Inferior parietal cortex (tissue), 1 donor: ENCODE measurements at regions not wholly inside any gene's neighbourhood (a gene's known extent, or its start where the extent isn't known, plus 50 kb on each side); places are given as distances from the start of the nearest gene placed in this dataset.

Experiments used
- DNase-seq: peaks from one replicate; pipeline ENCODE4 v3.0.0-alpha.2; 2016; ENCODE audit errors: extremely low spot score

GRCh38 chr3:76624164-76624563 is 415.7 kb upstream of the ROBO2 start:
- DNase-seq: no peak

- no peak for DNase-seq
Measured at GRCh38 chr3:76627236-76627635, 412.7 kb upstream of the ROBO2 start.

GRCh38 chr3:76631251-76631650 is 408.6 kb upstream of the ROBO2 start:
- DNase-seq: no peak

- DNase-seq: no peak
Measured at GRCh38 chr3:76638006-76638405, 401.9 kb upstream of the ROBO2 start.

- no peak for DNase-seq
Measured at GRCh38 chr3:76643623-76644304, 396.1 kb upstream of the ROBO2 start.

GRCh38 chr3:76644305-76644675 is 395.6 kb upstream of the ROBO2 start:
- DNase-seq: no peak

GRCh38 chr3:76645724-76646123 is 394.2 kb upstream of the ROBO2 start:
- no peak for DNase-seq

- DNase-seq: no peak
Measured at GRCh38 chr3:76646921-76647562, 392.9 kb upstream of the ROBO2 start.

GRCh38 chr3:76651784-76652183 is 388.1 kb upstream of the ROBO2 start:
- DNase-seq: no peak

GRCh38 chr3:76652524-76652923 is 387.4 kb upstream of the ROBO2 start:
- DNase-seq: no peak

GRCh38 chr3:76653640-76654251 is 386.2 kb upstream of the ROBO2 start:
- DNase-seq: no peak

GRCh38 chr3:76656531-76657070 is 383.3 kb upstream of the ROBO2 start:
- no peak for DNase-seq

GRCh38 chr3:76657909-76658308 is 382.0 kb upstream of the ROBO2 start:
- no peak for DNase-seq

- DNase-seq: no peak
Measured at GRCh38 chr3:76661527-76662250, 378.2 kb upstream of the ROBO2 start.

- DNase-seq: no peak
Measured at GRCh38 chr3:76664816-76665215, 375.1 kb upstream of the ROBO2 start.

- DNase-seq: no peak
Measured at GRCh38 chr3:76668653-76669052, 371.2 kb upstream of the ROBO2 start.

- no peak for DNase-seq
Measured at GRCh38 chr3:76669322-76669721, 370.6 kb upstream of the ROBO2 start.

GRCh38 chr3:76673171-76673570 is 366.7 kb upstream of the ROBO2 start:
- DNase-seq: no peak

- DNase-seq: no peak
Measured at GRCh38 chr3:76679541-76679940, 360.4 kb upstream of the ROBO2 start.

- DNase-seq: no peak
Measured at GRCh38 chr3:76683256-76683655, 356.6 kb upstream of the ROBO2 start.

GRCh38 chr3:76684946-76685345 is 355.0 kb upstream of the ROBO2 start:
- DNase-seq: no peak

GRCh38 chr3:76685858-76686257 is 354.0 kb upstream of the ROBO2 start:
- no peak for DNase-seq
